ENCODE measurements at regions not wholly inside any gene's neighbourhood (a gene's known extent, or its start where the extent isn't known, plus 50 kb on each side); places are given as distances from the start of the nearest gene placed in this dataset.

- DNase-seq (ENCODE audit: low spot score) = no peak
Observed at GRCh38 chr1:47554082-47554481, 116.2 kb downstream of the FOXD2 start.

GRCh38 chr1:47554901-47555300 lies 117.1 kb downstream of the FOXD2 start:
- no peak for DNase-seq (ENCODE audit: low spot score)

GRCh38 chr1:47555306-47555705 lies 117.5 kb downstream of the FOXD2 start:
- DNase-seq (ENCODE audit: low spot score) = no peak

GRCh38 chr1:47555841-47556560 lies 118.2 kb downstream of the FOXD2 start:
- no peak for DNase-seq (ENCODE audit: low spot score)

- DNase-seq (ENCODE audit: low spot score) = no peak
Observed at GRCh38 chr1:47557066-47557465, 119.2 kb downstream of the FOXD2 start.

- no peak for DNase-seq (ENCODE audit: low spot score)
Observed at GRCh38 chr1:47558601-47559593, 121.1 kb downstream of the FOXD2 start.

- no peak for DNase-seq (ENCODE audit: low spot score)
Observed at GRCh38 chr1:47559944-47560695, 122.3 kb downstream of the FOXD2 start.

- no peak for DNase-seq (ENCODE audit: low spot score)
Observed at GRCh38 chr1:47561523-47562007, 123.7 kb downstream of the FOXD2 start.

GRCh38 chr1:47562147-47562546 lies 124.3 kb downstream of the FOXD2 start:
- DNase-seq (ENCODE audit: low spot score) = no peak

- DNase-seq (ENCODE audit: low spot score) = no peak
Observed at GRCh38 chr1:47562799-47563198, 125.0 kb downstream of the FOXD2 start.

- no peak for DNase-seq (ENCODE audit: low spot score)
Observed at GRCh38 chr1:47563201-47563600, 125.4 kb downstream of the FOXD2 start.

GRCh38 chr1:47564570-47564969 lies 126.7 kb downstream of the FOXD2 start:
- DNase-seq (ENCODE audit: low spot score) = no peak

- DNase-seq (ENCODE audit: low spot score) = no peak
Observed at GRCh38 chr1:47565092-47565491, 127.2 kb downstream of the FOXD2 start.

GRCh38 chr1:47565676-47566075 lies 127.8 kb downstream of the FOXD2 start:
- no peak for DNase-seq (ENCODE audit: low spot score)

- no peak for DNase-seq (ENCODE audit: low spot score)
Observed at GRCh38 chr1:47568763-47569162, 130.9 kb downstream of the FOXD2 start.

- DNase-seq (ENCODE audit: low spot score) = no peak
Observed at GRCh38 chr1:47569261-47569660, 131.4 kb downstream of the FOXD2 start.

GRCh38 chr1:47569681-47570470 lies 132.0 kb downstream of the FOXD2 start:
- no peak for DNase-seq (ENCODE audit: low spot score)

- no peak for DNase-seq (ENCODE audit: low spot score)
Observed at GRCh38 chr1:47571161-47571560, 133.3 kb downstream of the FOXD2 start.

- no peak for DNase-seq (ENCODE audit: low spot score)
Observed at GRCh38 chr1:47571952-47572351, 134.1 kb downstream of the FOXD2 start.

- DNase-seq (ENCODE audit: low spot score) = no peak
Observed at GRCh38 chr1:47572731-47573430, 135.0 kb downstream of the FOXD2 start.

Data from left forelimb (tissue), 1 donor.